Central memory CD8-positive, alpha-beta T cell (primary cell): ENCODE measurements at regions not wholly inside any gene's neighbourhood (a gene's known extent, or its start where the extent isn't known, plus 50 kb on each side); places are given as distances from the start of the nearest gene placed in this dataset.
"Not testable (repeated sequence)": the region's sequence is repeated elsewhere in the genome, so short reads cannot be mapped to it uniquely, and the experiment has no call there.

ENCODE experiments used
- ATAC-seq: fragments of 150-1000 bp; cut with Tn5 transposase; replicated peaks from 2 replicates; pipeline ENCODE4 v1.10.0; 2022; ENCODE audit warnings: mild to moderate bottlenecking, moderate FRiP score, moderate number of reproducible peaks; ENCODE audit not compliant: poor library complexity, severe bottlenecking; ENCODE audit errors: extremely low read depth
- DNase-seq, 2 donors: peaks; one replicate each; pipeline ENCODE4 v3.0.0; 2021; ENCODE audit warnings: low spot score in 2 of 2
- H3K27ac Mint-ChIP-seq: one replicate; pipeline ENCODE4 v1.8.0; 2022; ENCODE audit warnings: low read depth, mild to moderate bottlenecking, moderate library complexity, mixed read lengths
- H3K27me3 Mint-ChIP-seq: one replicate; pipeline ENCODE4 v1.8.0; 2022; ENCODE audit warnings: mixed read lengths
- H3K36me3 Mint-ChIP-seq: one replicate; pipeline ENCODE4 v1.8.0; 2022; ENCODE audit warnings: mild to moderate bottlenecking, moderate library complexity, mixed read lengths; ENCODE audit not compliant: insufficient read depth
- H3K4me1 Mint-ChIP-seq: one replicate; pipeline ENCODE4 v1.8.0; 2022; ENCODE audit warnings: mixed read lengths
- H3K4me3 Mint-ChIP-seq: one replicate; pipeline ENCODE4 v1.8.0; 2022; ENCODE audit warnings: mild to moderate bottlenecking, moderate library complexity, mixed read lengths
- H3K9me3 Mint-ChIP-seq: one replicate; pipeline ENCODE4 v1.8.0; 2022; ENCODE audit warnings: mixed read lengths

DNA sequence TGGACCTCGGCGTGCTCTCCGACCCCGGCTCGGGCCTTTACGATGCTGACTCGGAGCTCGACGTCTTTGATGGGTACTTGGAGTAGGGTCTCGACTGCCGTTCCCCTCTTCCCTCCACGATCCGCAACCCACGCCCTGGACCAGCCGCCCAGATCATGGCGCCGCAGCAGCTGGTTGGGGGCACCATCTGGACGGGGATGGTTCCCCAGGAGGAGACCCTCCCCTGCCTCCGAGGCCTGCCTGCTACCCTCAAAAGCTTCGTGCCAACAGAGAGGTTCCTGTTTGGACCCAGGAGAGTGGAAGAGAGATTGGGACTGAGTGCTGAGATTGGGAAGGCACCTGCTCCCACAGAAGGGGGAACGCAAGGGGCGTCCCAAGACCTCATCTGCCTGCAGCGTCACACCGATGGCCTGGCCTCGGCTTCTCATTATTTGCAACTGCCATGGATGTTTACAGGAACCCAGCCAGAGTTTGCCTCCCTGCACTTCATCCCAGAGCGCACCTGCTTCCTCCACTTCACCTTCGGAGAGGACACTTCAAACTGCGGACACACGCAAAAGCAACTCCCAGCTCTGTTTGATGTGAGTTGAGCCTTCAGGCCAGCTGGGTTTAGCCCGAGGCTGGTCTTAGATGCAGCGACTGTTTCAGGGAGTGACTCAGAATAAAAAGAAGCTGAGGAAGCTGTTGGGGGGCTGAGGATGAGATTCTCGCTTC is 58.9 kb downstream of the GOLGA6L7 start:
- not testable (repeated sequence) for DNase-seq, H3K4me1 Mint-ChIP-seq, H3K9me3 Mint-ChIP-seq, H3K27ac Mint-ChIP-seq, H3K36me3 Mint-ChIP-seq, ATAC-seq
- Mint-ChIP-seq H3K27me3 (peaks cover 46% of the 10 kb centered on the region), H3K4me3 (peak overlapping the region; percentile 43)

DNA sequence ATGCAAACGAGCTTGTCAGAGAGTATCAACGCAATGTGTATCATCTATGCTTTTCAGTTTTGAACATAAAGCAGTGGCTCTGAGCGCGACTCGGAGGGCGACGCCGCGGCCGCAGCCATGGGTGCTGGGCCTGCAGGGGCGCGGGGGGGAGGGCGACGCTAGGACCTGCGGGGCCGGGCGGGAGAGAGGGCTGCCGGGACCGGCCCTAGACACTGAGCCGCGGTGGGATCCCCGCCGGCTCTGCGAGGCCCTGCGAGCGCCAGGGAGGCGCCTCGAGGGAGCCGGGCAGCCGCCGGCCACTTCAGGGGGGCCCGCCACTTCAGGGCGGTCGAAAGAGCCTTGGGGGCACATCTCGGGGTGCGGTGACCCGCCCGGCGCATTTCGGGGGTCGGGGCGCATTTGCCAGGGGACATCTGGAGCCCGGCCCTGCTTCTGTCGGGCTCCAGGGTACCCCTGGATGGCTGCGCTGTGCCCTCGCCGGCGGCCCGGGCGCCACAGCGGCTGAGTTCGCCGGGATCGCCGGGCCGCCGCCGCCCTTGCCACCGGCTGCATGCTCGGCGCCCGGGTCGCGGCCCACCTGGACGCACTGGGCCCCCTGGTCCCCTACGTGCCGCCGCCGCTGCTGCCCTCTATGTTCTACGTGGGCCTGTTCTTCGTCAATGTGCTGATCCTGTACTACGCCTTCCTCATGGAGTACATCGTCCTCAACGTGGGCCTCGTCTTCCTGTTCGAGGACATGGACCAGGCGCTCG is 59.6 kb downstream of the GOLGA6L7 start:
- Mint-ChIP-seq H3K4me3 (peak overlapping the region; percentile 43), H3K27me3 (peaks cover 46% of the 10 kb centered on the region)
- not testable (repeated sequence) for DNase-seq, H3K9me3 Mint-ChIP-seq, ATAC-seq, H3K4me1 Mint-ChIP-seq, H3K27ac Mint-ChIP-seq, H3K36me3 Mint-ChIP-seq

DNA sequence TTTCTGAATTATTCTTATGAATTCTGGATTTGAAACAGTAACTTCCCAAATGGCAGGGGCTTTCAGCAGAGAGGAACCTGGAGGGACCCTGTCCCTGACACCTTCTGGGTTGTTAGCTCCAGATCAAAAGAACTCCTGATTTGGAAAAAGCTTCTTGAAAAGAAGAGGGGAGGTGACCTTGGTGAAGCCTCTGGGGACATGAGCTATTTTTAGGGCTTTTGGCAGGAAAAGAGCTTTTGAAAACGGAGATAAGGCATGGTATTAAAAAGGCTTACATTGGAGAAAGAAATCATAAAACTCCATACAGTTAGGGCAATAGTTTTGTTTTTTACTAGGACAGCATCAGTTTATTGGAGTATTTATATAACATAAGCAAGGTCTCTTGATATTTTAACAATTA is 60.3 kb downstream of the GOLGA6L7 start:
- ATAC-seq, DNase-seq, H3K4me3 Mint-ChIP-seq, H3K36me3 Mint-ChIP-seq, H3K4me1 Mint-ChIP-seq, H3K27ac Mint-ChIP-seq, H3K9me3 Mint-ChIP-seq: not testable (repeated sequence)
- peaks cover 46% of the 10 kb centered on the region for H3K27me3 Mint-ChIP-seq

- Mint-ChIP-seq H3K36me3 (no peaks in the 10 kb centered on the region), H3K9me3 (no peaks in the 10 kb centered on the region), H3K4me1 (no peaks in the 10 kb centered on the region), H3K27me3 (peaks cover 34% of the 10 kb centered on the region), H3K4me3 (no peak overlapping the region), H3K27ac (no peak overlapping the region)
- DNase-seq (no peak), ATAC-seq (no peak)
Measured at GRCh38 chr15:28786521-28786920, 61.9 kb downstream of the GOLGA6L7 start.

DNA sequence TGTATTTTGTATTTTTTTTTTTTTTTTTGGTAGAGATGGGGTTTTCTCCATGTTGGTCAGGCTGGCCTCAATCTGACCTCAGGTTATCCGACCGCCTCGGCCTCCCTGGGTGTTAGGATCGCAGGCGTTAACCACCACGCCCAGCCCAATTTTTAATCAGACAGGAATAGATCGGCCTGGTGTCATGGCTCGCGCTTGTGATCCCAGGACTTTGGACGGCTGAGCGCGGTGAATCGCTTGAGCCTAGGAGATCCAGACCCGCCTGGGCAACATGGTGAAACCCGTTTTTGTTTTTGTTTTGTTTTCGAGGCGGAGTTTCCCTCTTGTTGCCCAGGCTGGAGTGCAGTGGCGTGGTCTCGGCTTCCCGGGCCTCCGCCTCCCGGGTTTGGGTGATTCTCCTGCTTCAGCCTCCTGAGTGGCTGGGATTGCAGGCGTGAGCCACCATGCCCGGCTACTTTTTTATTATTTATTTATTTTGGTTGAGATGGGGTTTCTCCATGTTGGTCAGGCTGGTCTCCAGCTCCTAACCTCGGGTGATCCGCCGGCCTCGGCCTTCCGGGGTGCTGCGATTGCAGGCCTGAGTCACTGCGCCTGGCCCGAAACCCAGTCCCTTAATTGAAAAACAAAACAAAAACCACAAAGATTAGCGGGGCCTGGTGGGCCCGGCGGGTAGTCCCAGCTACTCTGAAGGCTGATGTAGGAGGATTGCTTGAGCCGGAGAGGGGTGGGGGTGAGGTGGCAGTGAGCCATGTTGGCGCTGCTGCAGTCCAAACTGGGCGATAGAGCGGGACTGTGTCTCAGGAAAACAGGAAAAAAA is 63.9 kb downstream of the GOLGA6L7 start:
- not testable (repeated sequence) for H3K4me3 Mint-ChIP-seq, H3K9me3 Mint-ChIP-seq, DNase-seq

DNA sequence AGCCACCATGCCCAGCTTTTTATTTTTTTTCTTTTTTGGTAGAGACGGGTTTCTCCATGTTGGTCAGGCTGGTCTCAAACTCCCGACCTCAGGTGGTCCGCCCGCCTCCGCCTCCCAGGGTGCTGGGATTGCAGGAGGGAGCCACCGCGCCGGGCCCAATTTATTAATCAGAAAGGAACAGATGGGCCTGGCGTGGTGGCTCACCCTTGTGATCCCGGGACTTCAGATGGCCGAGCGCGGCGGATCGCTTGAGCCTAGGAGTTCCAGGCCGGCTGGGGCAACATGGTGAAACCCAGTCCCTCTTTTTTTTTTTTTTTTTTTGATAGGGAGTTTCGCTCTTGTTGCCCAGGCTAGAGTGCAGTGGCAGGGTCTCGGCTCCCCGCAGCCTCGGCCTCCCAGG is 64.6 kb downstream of the GOLGA6L7 start:
- DNase-seq (no peak), ATAC-seq (no peak)
- Mint-ChIP-seq H3K27me3 (peaks cover 27% of the 10 kb centered on the region), H3K4me3 (no peak overlapping the region), H3K36me3 (no peaks in the 10 kb centered on the region), H3K4me1 (no peaks in the 10 kb centered on the region), H3K9me3 (no peaks in the 10 kb centered on the region), H3K27ac (no peak overlapping the region)

More for the DNA sequence above, 63.9 kb downstream of the GOLGA6L7 start:
- not testable (repeated sequence) for H3K27ac Mint-ChIP-seq, ATAC-seq, H3K36me3 Mint-ChIP-seq, H3K4me1 Mint-ChIP-seq
- H3K27me3 Mint-ChIP-seq = peaks cover 31% of the 10 kb centered on the region

DNA sequence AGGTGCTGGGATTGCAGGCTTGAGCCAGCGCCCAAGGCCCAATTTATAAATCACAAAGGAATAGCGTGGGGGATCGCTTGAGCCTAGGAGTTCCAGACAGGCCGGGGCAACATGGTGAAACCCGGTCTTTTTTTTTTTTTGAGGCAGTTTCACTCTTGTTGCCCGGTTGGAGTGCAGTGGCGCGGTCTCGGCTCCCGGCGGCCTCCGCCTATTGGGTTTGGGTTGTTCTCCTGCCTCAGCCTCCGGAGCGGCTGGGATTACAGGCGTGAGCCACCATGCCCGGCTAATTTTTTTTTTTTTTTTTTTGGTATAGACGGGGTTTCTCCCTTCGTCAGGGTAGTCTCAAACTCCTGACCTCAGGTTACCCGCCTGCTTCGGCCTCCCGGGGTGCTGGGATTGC is 65.0 kb downstream of the GOLGA6L7 start:
- no peak for ATAC-seq
- Mint-ChIP-seq H3K4me3 (no peak overlapping the region), H3K4me1 (no peaks in the 10 kb centered on the region), H3K9me3 (no peaks in the 10 kb centered on the region), H3K27ac (no peak overlapping the region), H3K27me3 (peaks cover 26% of the 10 kb centered on the region), H3K36me3 (no peaks in the 10 kb centered on the region)
- DNase-seq = no peak

GRCh38 chr15:28778397-28778796 is 66.2 kb upstream of the GOLGA8M start:
- not testable (repeated sequence) for H3K9me3 Mint-ChIP-seq, H3K4me1 Mint-ChIP-seq, H3K27ac Mint-ChIP-seq, DNase-seq, ATAC-seq, H3K36me3 Mint-ChIP-seq, H3K27me3 Mint-ChIP-seq, H3K4me3 Mint-ChIP-seq

GRCh38 chr15:28772857-28773256 is 60.6 kb upstream of the GOLGA8M start:
- H3K4me1 Mint-ChIP-seq, DNase-seq, H3K36me3 Mint-ChIP-seq, H3K27ac Mint-ChIP-seq, H3K27me3 Mint-ChIP-seq, H3K4me3 Mint-ChIP-seq, H3K9me3 Mint-ChIP-seq, ATAC-seq: not testable (repeated sequence)
